ENCODE measurements at regions not wholly inside any gene's neighbourhood (a gene's known extent, or its start where the extent isn't known, plus 50 kb on each side); places are given as distances from the start of the nearest gene placed in this dataset.

DNA sequence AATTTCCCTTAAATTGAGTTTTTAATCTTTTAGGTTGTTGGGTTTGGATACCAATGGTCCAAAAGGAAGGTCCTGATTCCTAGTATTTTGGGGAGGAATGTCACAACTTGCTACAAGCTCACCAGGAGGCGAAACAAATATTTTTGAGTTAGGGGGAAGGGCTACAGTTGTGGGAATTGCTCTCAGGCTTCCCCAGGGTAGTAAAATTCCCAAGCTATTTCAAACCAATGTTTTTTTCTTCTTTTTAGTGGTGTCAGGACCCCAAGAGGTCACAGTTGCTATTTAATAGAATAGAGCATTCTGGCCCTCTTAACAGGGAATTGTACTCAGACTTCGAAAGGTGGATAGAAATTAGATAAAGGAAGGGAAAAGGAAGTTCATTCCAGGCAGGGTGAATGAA lies 68.5 kb upstream of the ST3GAL5 start:
- TF ChIP-seq, protein P1, sequence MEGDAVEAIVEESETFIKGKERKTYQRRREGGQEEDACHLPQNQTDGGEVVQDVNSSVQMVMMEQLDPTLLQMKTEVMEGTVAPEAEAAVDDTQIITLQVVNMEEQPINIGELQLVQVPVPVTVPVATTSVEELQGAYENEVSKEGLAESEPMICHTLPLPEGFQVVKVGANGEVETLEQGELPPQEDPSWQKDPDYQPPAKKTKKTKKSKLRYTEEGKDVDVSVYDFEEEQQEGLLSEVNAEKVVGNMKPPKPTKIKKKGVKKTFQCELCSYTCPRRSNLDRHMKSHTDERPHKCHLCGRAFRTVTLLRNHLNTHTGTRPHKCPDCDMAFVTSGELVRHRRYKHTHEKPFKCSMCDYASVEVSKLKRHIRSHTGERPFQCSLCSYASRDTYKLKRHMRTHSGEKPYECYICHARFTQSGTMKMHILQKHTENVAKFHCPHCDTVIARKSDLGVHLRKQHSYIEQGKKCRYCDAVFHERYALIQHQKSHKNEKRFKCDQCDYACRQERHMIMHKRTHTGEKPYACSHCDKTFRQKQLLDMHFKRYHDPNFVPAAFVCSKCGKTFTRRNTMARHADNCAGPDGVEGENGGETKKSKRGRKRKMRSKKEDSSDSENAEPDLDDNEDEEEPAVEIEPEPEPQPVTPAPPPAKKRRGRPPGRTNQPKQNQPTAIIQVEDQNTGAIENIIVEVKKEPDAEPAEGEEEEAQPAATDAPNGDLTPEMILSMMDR (conservative IDR thresholded peaks at IDR 0.05; ENCODE audit: low read depth, low read length): no peak
- no peak overlapping the region for H3K4me3 ChIP-seq (ENCODE audit: low read depth, low read length)
- no peak for DNase-seq (ENCODE audit: low read depth)

DNA sequence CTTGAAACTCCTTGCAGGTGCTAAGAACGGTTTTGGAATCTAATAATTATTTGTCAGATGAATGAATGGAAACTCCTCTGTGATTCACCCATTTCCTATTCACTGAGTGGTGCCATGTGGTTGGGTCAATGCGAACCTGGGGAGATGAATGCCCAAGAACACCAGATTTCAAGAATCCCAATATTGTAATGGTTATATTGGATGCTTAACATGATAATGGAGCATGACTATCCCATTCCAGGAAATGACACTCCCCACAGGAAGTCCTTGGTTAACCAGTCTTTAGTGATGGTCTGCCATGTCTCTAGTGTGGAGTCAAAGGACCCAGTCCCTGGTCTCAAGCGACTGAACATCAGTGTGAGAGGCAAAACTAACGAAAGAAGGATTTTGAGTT lies 67.9 kb upstream of the ST3GAL5 start:
- TF ChIP-seq, protein P1 (conservative IDR thresholded peaks at IDR 0.05; ENCODE audit: low read depth, low read length): no peak
- DNase-seq (ENCODE audit: low read depth): no peak
- H3K4me3 ChIP-seq (ENCODE audit: low read depth, low read length): no peak overlapping the region

DNA sequence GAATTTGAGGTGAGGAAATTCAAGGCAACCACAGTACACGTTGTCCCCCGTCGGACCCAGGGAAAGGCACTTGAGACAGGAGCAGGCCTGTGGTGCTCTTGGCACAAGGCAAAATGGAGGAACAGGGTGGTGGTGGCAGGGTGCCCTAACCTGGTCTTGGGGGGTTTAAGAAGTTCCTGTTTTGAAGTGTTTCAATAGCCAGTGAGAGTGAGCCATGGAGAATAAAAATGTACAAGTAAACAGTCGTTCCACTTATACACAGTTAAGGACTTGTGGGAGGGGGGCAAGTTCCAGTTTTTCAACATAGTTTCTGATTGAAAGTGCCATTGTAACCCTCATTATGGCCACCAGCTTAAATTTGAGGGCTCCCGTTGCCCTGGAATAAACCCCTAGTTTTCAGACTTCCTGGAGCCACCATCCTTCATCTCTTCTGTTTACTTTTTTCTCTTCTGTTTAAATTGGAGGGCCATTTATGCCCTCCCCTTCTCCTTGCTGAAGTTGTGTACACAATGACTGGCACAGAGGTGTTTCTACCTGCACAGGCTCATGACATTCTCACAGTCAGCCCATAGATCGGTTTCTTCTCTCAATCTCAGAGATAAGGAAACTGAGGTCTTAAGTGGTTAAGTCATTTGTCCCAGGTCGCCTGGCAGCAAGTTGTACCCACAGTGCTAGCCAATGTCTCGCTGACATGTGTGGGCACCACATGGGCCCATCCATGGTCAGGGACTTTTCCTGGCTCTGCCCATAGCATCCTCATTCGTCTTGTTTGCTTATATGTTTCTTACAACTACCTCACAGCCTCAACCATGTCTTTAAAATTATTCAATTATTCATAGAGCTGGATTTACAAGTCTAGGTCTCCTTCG lies 66.0 kb upstream of the ST3GAL5 start:
- TF ChIP-seq, protein P1 (conservative IDR thresholded peaks at IDR 0.05; ENCODE audit: low read depth, low read length): no peak
- H3K4me3 ChIP-seq (ENCODE audit: low read depth, low read length): no peak overlapping the region
- no peak for DNase-seq (ENCODE audit: low read depth)

DNA sequence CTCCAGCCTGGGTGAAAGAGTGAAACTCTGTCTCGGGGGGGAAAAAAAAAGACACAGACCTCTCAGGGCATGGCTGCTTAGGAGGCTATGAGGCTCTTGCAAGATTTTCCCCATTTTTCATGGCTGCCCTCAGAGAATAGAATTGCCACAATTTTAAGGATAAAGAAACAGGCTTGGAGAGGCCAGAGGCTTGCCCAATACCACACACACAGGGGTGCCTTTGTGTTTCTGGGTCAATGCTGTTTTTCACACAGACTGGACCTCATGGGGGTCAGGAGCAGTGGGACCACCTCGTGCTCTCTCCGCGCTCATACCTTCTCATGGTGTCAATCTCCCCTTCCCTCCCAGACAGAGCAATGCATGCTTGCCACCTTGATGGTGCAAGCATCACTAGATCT lies 65.4 kb upstream of the ST3GAL5 start:
- DNase-seq (ENCODE audit: low read depth): no peak
- TF ChIP-seq, protein P1 (conservative IDR thresholded peaks at IDR 0.05; ENCODE audit: low read depth, low read length): no peak
- H3K4me3 ChIP-seq (ENCODE audit: low read depth, low read length): no peak overlapping the region

DNA sequence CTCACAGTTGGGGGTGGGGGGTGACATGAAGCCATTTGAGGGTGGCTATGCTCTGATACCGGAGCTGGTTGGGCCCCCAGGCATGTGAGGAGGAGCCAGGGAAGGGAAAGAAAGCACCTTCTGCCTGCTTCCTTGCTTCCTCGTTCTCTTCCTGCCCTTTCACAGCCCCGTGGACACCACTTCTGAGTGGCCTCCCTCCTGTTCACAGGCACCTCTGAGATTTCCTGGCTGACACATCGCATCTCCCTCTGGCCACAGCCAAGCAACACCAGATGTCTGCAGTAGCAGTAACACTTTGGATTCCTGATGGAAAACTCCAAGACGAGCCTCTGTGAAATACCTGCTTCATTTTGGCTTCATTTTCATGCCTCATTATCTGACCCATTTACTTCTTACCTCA lies 64.7 kb upstream of the ST3GAL5 start:
- no peak overlapping the region for H3K4me3 ChIP-seq (ENCODE audit: low read depth, low read length)
- TF ChIP-seq, protein P1 (conservative IDR thresholded peaks at IDR 0.05; ENCODE audit: low read depth, low read length): no peak
- peak; percentile 19 for DNase-seq (ENCODE audit: low read depth)

DNA sequence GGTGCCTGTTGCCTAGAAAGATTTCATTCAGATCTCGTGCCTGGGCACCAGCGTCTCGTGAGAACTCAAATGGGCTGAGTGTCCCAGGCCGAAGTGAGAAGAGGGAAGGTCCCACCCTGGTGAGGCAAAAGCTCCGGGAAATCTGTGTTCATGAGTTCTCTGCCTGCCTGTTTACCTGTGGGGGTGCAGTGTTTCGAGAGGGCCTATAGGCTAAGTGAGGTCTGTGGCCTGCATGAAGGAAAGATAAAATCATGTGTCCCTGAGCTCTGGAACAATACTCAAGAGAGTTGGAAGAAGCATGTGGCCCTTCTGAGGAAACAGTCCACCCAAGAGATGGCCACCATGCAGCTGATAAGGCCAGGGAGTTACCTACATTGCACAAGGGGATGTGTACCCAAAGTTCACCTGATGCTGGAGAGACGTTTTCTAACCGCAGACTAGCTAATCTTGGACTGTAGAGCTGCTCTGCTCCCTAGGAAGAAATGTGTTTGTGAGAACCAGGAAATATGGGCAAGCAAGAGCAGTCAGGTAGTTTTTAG lies 63.5 kb upstream of the ST3GAL5 start:
- no peak overlapping the region for H3K4me3 ChIP-seq (ENCODE audit: low read depth, low read length)
- DNase-seq (ENCODE audit: low read depth): no peak
- TF ChIP-seq, protein P1 (conservative IDR thresholded peaks at IDR 0.05; ENCODE audit: low read depth, low read length): no peak
